Fibroblast of lung (primary cell): ENCODE measurements at regions not wholly inside any gene's neighbourhood (a gene's known extent, or its start where the extent isn't known, plus 50 kb on each side); places are given as distances from the start of the nearest gene placed in this dataset.

ENCODE experiments used
- DNase-seq, 2 donors: peaks; one replicate each; pipeline versions ENCODE4 v3.0.0 to v3.0.0-alpha.2; 2010; ENCODE audit warnings: low read depth in 2 of 2
- H2AFZ ChIP-seq: 2 replicates; pipeline ENCODE4 v1.5.1; 2012; ENCODE audit warnings: low read length, control low read depth, inconsistent platforms
- H3K27ac ChIP-seq: 2 replicates; pipeline ENCODE4 v1.5.1; 2011; ENCODE audit warnings: low read length, control low read depth; ENCODE audit not compliant: insufficient read depth
- H3K27me3 ChIP-seq: 2 replicates; pipeline ENCODE4 v1.5.1; 2011; ENCODE audit warnings: mild to moderate bottlenecking, low read length; ENCODE audit not compliant: control insufficient read depth, insufficient read depth
- H3K36me3 ChIP-seq: 2 replicates; pipeline ENCODE4 v1.5.1; 2011; ENCODE audit warnings: low read length; ENCODE audit not compliant: control insufficient read depth, insufficient read depth
- H3K4me1 ChIP-seq: 2 replicates; pipeline ENCODE4 v1.5.1; 2011; ENCODE audit warnings: low read length; ENCODE audit not compliant: control insufficient read depth, insufficient read depth; ENCODE audit errors: extremely low read depth
- H3K4me2 ChIP-seq: 2 replicates; pipeline ENCODE4 v1.5.1; 2011; ENCODE audit warnings: low read length, control low read depth; ENCODE audit not compliant: insufficient read depth; ENCODE audit errors: extremely low read depth
- H3K4me3 ChIP-seq, 4 experiments: fragments of 200-600 bp in 1 of 4; sonication (generic) in 1 of 4; replicated peaks in 1 of 4; 2 replicates each; pipeline ENCODE4 v1.5.1; 2011 to 2016; ENCODE audit warnings: low read length in 4 of 4, low read depth in 3 of 4, mild to moderate bottlenecking in 3 of 4, control low read depth in 2 of 4, inconsistent platforms in 1 of 4, mixed read lengths in 1 of 4; ENCODE audit not compliant: insufficient read depth in 1 of 4; ENCODE audit errors: control extremely low read depth in 1 of 4
- H3K79me2 ChIP-seq: 2 replicates; pipeline ENCODE4 v1.5.1; 2012; ENCODE audit warnings: mild to moderate bottlenecking, low read length, inconsistent platforms; ENCODE audit not compliant: control insufficient read depth, insufficient read depth
- H3K9ac ChIP-seq: 2 replicates; pipeline ENCODE4 v1.5.1; 2011; ENCODE audit warnings: mild to moderate bottlenecking, low read length, control low read depth; ENCODE audit not compliant: insufficient read depth
- H3K9me3 ChIP-seq: 2 replicates; pipeline ENCODE4 v1.5.1; 2012; ENCODE audit warnings: low read depth, low read length; ENCODE audit not compliant: control insufficient read depth, insufficient read depth
- H4K20me1 ChIP-seq: 2 replicates; pipeline ENCODE4 v1.5.1; 2011; ENCODE audit warnings: low read length; ENCODE audit not compliant: control insufficient read depth, insufficient read depth; ENCODE audit errors: extremely low read depth
- EZH2 ChIP-seq: IDR thresholded peaks from 2 replicates; pipeline ENCODE4 v1.5.1; 2012; ENCODE audit warnings: low read length, control low read depth, mild to moderate bottlenecking; ENCODE audit errors: missing control alignments
- TF ChIP-seq, protein P1 (sequence below), 2 donors: IDR thresholded peaks in 1 of 2; conservative IDR thresholded peaks in 1 of 2; 1 replicate in 1 of 2; 2 replicates in 1 of 2; pipeline ENCODE4 v1.5.1; 2011 to 2012; ENCODE audit warnings: low read length in 2 of 2, control low read depth in 1 of 2, inconsistent platforms in 1 of 2, low read depth in 1 of 2, mild to moderate bottlenecking in 1 of 2

DNA sequence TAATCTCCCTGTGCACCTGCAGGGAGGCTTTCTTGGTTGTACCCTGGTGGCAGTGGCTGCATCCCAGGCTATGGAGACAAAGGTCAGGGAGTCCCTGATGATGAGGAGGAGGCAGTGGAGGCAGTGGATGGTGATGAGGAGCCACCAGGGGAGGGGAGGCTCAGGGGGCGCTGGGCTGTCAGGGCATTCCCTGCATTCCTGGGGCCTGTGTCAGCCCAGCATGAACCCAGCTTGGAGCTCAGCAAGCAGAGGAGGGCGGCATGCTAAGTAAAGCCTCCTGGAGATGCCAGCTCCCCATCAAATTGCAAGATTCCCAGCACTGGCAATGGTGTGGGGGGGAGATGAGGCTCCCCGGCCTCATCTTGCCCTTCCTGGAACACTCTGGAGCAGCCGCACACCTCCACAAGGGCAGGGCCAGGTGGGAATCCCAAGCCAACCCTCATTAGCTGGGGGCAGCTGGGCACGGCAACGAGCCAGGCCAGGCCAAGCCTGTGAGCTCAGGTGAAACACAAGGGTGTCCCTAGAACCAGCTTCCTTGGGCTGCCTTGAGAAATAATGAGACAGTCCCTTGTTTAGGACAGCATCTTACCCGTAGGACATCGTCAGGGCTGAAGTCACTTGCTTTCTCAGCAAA, 469.5 kb downstream of the MATN1 start:
- H3K79me2 ChIP-seq, result no peaks in the 10 kb centered on the region
- H3K36me3 ChIP-seq, result no peaks in the 10 kb centered on the region
- no peak overlapping the region for H3K4me3 ChIP-seq
- no peak for DNase-seq
- no peak overlapping the region for H3K4me2 ChIP-seq
- no peak overlapping the region for H3K27ac ChIP-seq
- H3K9me3 ChIP-seq, result no peaks in the 10 kb centered on the region
- H3K27me3 ChIP-seq, result no peaks in the 10 kb centered on the region
- no peak overlapping the region for H3K9ac ChIP-seq
- no peak overlapping the region for H2AFZ ChIP-seq
- H3K4me1 ChIP-seq, result no peaks in the 10 kb centered on the region
- TF ChIP-seq EZH2, result no peak
- TF ChIP-seq, protein P1, sequence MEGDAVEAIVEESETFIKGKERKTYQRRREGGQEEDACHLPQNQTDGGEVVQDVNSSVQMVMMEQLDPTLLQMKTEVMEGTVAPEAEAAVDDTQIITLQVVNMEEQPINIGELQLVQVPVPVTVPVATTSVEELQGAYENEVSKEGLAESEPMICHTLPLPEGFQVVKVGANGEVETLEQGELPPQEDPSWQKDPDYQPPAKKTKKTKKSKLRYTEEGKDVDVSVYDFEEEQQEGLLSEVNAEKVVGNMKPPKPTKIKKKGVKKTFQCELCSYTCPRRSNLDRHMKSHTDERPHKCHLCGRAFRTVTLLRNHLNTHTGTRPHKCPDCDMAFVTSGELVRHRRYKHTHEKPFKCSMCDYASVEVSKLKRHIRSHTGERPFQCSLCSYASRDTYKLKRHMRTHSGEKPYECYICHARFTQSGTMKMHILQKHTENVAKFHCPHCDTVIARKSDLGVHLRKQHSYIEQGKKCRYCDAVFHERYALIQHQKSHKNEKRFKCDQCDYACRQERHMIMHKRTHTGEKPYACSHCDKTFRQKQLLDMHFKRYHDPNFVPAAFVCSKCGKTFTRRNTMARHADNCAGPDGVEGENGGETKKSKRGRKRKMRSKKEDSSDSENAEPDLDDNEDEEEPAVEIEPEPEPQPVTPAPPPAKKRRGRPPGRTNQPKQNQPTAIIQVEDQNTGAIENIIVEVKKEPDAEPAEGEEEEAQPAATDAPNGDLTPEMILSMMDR (conservative IDR thresholded peaks at IDR 0.05 in 1 of 2, IDR thresholded peaks at IDR 0.05 in 1 of 2; ENCODE audit: low read depth in 1 of 2, low read length in 2 of 2), result no peak
- no peaks in the 10 kb centered on the region for H4K20me1 ChIP-seq

DNA sequence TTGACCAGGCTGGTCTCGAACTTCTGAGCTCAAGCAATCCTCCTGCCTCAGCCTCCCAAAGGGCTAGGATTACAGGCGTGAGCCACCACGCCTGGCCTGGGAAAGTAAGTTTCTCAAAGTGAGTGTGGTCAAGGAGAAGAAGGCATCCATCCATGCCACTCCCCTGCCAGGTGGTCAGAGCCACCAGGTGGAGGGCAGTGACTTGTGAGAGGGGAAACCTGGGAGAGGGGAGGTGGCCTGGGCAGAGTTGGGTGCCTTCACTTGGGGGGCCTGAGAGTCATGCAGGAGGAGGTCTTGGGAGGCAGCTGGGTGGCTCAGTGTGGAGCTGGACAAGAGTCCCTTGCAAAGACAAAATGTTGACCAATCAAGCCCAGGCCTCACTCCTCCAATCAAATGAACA, 470.0 kb downstream of the MATN1 start:
- no peak overlapping the region for H3K27ac ChIP-seq
- H3K9me3 ChIP-seq, result no peaks in the 10 kb centered on the region
- H3K27me3 ChIP-seq, result no peaks in the 10 kb centered on the region
- H3K36me3 ChIP-seq, result no peaks in the 10 kb centered on the region
- H4K20me1 ChIP-seq, result no peaks in the 10 kb centered on the region
- H3K9ac ChIP-seq, result no peak overlapping the region
- no peaks in the 10 kb centered on the region for H3K79me2 ChIP-seq
- TF ChIP-seq EZH2, result no peak
- TF ChIP-seq, protein P1 (conservative IDR thresholded peaks at IDR 0.05 in 1 of 2, IDR thresholded peaks at IDR 0.05 in 1 of 2; ENCODE audit: low read depth in 1 of 2, low read length in 2 of 2), result no peak
- DNase-seq, result no peak
- H3K4me3 ChIP-seq, result no peak overlapping the region
- no peaks in the 10 kb centered on the region for H3K4me1 ChIP-seq
- H2AFZ ChIP-seq, result no peak overlapping the region
- no peak overlapping the region for H3K4me2 ChIP-seq

DNA sequence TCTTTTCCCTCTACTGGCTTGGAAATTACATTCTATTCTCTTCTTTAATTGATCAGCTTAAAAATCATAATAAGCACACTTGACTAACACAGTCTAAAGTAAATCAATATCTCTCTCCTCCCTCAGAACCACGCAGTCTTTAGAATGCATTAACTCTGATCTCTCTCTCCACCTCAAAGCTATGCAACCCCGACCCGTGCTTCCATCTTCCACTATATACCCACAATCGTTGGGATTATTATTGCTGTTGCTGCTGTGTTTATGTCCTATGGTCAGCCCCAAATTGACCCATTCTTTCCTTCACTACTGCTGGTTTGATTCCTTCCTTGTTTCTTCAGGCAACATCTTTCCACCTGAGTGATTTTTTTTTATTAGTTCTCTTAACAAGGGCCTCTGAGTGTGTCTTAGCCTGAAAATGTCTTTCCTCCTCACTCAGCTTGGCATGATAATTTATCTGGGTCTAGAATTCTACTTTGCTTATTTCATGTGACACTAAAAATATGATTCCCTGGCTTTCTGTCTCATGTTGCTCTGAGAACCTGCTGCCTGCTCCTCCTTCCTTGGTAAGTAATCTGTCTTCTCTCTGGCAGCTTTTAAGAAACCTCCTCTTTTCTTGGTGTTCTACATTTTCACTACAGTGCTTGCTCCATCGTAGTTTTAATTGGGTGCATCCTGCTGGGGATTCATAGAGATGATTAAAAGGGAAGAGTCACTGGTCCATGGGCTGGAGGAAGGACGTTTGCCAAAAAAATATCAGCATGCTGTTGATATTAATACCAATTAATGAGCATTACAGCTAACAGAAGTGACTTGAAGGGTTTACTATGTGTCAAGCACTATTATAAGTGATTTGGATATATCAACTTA, 472.2 kb downstream of the MATN1 start:
- H2AFZ ChIP-seq, result no peak overlapping the region
- no peaks in the 10 kb centered on the region for H3K4me1 ChIP-seq
- H3K4me2 ChIP-seq, result no peak overlapping the region
- H3K27ac ChIP-seq, result no peak overlapping the region
- no peak for DNase-seq
- no peak overlapping the region for H3K9ac ChIP-seq
- H3K36me3 ChIP-seq, result no peaks in the 10 kb centered on the region
- no peak overlapping the region for H3K4me3 ChIP-seq
- H3K27me3 ChIP-seq, result no peaks in the 10 kb centered on the region
- no peaks in the 10 kb centered on the region for H3K79me2 ChIP-seq
- TF ChIP-seq EZH2, result no peak
- TF ChIP-seq, protein P1 (conservative IDR thresholded peaks at IDR 0.05 in 1 of 2, IDR thresholded peaks at IDR 0.05 in 1 of 2; ENCODE audit: low read depth in 1 of 2, low read length in 2 of 2), result no peak
- no peaks in the 10 kb centered on the region for H4K20me1 ChIP-seq
- H3K9me3 ChIP-seq, result no peaks in the 10 kb centered on the region
